GM19372 (cell line): ENCODE measurements at regions not wholly inside any gene's neighbourhood (a gene's known extent, or its start where the extent isn't known, plus 50 kb on each side); places are given as distances from the start of the nearest gene placed in this dataset.
"Not testable (repeated sequence)": the region's sequence is repeated elsewhere in the genome, so short reads cannot be mapped to it uniquely, and the experiment has no call there.

Source experiments
- ATAC-seq: cut with Tn5 transposase; IDR thresholded peaks from one replicate; pipeline ENCODE4 v1.9.1; 2021; ENCODE audit warnings: mild to moderate bottlenecking, low read depth, moderate library complexity; ENCODE audit not compliant: unreplicated experiment

DNA sequence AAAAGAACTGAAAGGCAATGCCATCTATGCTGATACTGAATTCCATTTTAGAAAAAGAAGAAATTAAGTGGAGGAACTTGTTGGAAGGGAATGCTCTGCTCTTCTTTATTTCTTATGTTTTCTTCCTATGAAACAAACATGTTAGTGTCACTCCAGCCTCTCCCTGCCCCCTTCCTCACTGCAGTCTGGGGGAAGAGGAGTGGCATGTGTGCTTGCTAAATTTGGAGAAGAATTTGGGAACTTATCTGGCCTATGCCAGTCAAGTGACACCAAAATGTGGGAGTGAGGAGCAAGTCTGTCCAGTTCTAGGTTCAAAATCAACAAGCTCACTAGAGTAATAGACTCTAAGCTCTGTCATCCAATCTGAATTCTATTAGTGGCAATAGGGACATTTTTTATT is 214.6 kb downstream of the RBM26 start:
- ATAC-seq = no peak

DNA sequence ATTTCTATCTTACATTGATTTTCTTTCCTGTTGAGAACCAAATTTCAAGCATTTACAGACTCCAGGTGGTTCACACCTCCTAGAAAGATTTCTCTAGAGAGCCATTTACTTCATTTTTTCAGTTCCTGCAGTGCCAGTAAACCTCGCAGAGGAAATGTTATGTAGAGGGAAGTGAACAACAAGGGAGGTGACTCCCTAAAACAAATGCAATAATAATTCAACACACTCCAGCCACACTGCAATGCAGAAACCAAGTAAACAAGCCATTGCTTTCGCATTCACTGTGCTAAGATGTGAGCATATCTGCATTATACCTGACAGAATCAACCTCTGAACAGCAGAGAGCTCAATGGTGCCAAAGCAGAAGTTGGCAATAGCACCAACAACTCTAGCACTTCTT is 215.1 kb downstream of the RBM26 start:
- ATAC-seq = peak; percentile 21

DNA sequence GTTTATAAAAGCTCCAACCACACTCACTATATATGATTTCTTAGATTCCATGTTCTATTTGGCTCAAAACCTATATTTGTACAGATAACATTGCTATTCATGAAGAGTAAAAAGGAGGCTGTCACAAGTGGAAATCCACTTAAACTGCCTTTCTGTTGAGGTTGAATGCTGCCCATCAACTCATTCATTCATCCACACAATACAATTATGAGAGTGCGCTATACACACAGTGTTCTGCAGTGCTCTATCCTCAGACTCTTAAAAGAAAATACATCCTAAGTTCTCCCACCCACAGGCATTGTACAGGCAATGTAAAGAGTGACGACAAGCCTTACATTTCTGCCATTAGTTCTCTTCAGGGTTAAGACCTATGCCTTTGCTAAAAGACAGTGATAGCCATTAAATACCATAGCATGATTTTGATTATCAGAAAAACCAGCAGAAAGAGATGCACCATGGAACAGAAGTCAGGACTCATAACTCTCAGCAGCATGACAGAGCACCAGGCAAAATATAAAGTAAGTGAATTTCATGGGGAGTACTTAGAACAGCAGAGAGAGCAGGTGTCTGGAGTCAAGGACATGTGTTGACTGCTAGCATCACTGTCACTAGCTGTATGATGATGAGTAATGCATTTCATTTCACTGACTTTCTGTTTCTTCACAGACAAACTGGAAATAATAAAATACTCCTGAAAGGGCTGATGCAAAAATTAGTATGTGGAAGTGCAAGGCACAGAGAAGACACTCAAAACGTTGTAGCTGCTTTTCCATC is 218.0 kb downstream of the RBM26 start:
- no peak for ATAC-seq

DNA sequence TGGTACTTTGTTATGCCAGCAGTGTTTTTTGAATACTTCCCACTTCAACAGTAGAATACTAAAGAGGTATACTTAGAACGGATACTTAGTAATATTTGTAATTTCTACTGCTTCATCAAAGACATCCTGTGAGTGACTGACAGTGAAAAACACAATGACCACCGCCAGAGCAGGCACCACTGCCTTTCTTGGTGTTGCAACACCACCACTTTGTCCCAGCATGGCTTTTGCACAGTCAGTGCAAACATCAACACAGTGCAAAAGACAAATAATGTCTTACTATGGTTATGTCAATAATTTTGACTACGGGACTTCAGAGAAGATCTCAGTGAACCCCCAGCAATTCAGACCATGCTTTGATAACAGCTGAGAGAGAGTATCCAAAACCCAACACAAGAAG is 220.5 kb downstream of the RBM26 start:
- ATAC-seq = no peak

DNA sequence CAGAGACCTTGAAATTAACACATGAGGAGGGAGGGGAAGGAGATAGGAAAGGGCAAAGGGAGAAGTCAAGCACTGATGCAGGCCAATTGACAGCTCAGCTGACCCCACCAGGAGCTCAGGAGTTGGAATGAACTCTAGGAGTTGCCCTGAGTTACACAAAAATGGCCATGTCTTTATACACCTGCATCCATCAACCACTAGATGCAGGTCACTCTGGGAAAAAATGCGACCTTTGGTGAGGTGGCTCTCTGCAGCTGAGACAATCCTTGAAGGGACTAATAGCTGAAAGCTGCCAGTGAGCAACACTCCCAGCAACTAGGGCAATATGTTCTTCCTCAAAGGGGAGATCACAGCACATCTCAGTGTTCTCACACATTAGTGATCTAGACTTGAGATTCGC is 222.8 kb downstream of the RBM26 start:
- ATAC-seq = no peak

DNA sequence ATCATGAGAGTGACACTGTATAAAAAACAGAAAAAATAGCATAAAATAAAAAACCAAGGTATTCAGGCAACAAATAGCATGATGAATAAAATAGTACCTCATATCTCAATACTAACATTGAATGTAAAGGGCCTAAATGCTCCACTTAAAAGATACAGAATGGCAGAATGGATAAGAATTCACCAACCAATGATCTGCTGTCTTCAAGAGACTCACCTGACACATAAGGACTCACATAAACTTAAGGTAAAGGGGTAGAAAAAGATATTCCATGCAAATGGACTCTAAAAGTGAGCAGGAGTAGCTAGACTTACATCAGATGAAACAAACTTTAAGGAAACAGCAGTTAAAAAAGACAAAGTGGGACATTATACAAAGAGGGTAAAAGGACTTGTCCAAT is 232.4 kb downstream of the RBM26 start:
- not testable (repeated sequence) for ATAC-seq

GRCh38 chr13:79172924-79173323 is 233.1 kb downstream of the RBM26 start:
- not testable (repeated sequence) for ATAC-seq

- ATAC-seq = no peak
Observed at GRCh38 chr13:79171141-79172061, 234.7 kb downstream of the RBM26 start.

DNA sequence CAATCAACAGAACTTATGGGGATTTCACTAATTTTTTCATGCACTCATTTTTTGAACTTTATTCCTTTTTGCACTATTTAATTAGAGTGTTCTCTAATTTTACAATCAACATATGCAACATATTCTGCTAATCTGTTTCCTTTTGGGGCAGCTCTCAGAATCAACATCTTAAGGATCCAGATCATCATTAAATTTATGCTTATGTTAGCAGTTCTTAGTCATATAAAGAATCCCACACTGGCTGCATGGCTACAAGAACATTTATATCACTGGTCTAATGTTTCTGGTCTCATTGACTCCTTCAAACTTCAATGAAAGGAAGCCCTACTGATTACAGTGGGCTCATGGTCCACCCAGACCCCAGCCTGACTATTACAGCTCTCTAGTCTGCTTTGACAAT is 245.2 kb downstream of the RBM26 start:
- no peak for ATAC-seq

DNA sequence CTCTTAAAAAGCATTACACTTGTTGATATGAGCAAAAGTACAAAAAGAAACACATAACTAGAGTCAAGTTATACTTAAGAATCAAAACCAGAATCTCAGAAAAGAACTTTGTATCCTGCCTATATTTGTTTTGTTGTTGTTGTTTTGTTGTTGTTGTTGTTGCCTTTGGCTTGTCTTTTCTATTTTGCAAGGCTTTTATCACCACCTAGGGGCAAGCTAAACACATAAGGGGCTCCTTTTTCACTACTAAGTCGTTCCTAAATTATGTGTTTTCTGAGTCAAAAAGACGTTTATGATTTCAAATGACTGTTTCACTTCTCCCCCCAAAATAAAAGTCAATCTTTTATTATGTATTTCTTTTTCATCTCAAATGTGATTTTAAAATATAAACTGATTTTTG is 250.2 kb downstream of the RBM26 start:
- ATAC-seq = no peak

- ATAC-seq = no peak
Observed at GRCh38 chr13:79149210-79149609, 256.8 kb downstream of the RBM26 start.

GRCh38 chr13:79141082-79141481 is 265.0 kb downstream of the RBM26 start:
- ATAC-seq = no peak

- ATAC-seq = no peak
Observed at GRCh38 chr13:79128158-79128557, 277.9 kb downstream of the RBM26 start.

DNA sequence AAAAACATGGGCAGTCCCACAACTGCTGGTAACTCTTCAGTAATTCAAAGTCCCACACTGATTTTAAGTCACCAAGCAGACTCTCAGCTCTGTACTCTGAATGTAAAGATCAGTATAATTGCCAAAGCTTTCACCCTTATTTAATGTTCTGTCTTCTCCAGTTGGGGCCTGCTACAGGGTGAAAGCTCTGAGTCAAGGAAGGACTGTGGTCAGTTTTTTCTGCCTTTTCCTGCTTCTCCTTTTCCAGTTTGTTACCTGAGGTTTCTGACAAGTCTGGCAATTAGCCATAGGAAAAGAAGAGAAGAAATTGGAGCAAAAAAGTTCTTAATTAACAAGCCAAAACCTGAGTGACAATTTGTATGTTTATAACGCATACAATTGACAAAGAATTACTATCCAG is 279.3 kb downstream of the RBM26 start:
- ATAC-seq = no peak

- no peak for ATAC-seq
Observed at GRCh38 chr13:79124183-79124582, 281.9 kb downstream of the RBM26 start.

- ATAC-seq = no peak
Observed at GRCh38 chr13:79121286-79121685, 284.8 kb downstream of the RBM26 start.

DNA sequence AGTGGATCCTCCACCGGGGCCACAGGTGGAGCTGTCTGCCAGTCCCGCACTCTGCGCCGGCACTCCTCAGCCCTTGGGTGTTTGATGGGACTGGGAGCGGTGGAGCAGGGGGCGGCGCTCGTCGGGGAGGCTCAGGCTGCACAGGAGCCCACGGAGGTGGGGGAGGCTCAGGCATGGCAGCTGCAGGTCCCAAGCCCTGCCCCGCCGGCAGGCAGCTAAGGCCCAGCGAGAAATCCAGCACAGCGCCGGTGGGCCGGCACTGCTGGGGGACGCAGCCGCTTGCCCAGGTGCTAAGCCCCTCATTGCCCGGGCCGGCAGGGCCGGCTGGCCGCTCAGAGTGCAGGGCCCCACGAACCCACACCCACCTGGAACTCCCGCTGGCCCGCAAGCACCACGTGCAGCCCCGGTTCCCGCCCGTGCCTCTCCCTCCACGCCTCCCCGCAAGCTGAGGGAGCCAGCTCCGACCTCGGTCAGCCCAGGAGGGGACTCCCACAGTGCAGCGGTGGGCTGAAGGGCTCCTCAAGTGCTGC is 286.4 kb downstream of the RBM26 start:
- no peak for ATAC-seq

DNA sequence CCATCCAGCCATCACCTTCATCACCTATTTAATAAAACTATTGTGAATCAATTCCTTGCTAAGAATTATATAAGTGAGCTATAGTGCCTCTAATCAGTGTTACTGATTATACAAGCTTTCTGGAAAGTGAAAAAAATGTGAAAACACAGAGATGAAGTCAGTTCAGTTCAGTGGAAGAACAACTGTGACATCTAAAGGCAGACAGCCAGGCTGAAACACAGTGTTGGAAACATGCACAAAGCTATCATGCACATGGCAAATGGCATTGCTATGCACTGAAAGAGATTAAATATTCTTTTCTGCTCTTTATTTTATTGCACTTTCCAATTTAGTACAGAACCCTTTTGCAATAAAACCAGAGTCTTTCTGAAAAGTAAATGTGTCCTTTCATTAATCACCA is 294.0 kb downstream of the RBM26 start:
- ATAC-seq = no peak

DNA sequence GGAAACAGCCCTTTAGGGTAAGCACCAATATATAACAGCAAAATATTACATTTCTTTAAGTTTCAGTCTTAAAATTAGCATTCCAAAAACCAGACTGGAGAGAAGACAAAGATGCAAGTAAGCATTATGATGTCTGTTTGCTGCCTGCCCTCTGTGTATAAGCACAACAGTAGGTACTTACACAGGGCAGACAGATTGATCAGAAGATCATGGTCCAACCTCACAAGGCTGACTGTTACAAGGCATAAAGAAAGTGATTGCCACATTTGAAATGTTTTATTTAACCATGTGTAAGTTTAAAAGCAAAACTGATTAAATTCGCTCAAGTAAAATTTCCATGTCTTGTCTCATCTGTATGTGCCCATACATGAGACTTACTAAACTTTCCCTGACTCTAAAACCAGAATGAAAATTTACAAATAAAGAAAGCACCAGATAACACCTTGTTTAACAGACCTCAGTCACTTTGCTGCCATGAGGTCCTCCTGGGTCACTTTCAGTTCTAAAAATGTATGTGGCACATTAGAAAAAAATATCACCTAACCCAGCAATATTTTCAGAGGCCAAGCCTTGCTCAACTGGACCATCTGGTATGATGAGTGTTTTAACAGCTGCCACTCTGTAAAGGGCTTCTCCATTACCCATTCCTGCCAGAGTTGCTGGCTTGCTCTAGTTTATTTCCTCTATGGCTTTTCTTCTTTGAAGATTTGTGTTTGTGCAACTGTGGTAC is 297.0 kb downstream of the RBM26 start:
- ATAC-seq = peak; percentile 82

DNA sequence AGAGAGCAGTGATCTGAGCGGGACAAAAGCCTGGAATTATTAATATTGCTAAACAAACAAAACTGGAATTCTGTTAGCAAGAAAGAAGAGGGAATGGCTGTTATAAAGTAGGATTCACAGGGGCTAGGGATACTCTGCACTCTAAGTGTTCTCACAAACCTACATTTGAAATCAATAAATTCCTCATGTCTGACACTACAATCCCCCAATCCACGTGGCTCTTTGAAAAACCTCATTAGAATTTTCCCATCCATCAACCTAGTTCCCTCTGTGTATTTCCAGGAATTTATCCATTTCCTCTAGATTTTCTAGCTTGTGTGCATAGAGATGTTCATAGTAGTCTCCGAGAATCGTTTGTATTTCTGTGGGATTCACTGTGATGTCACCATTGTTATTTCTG is 307.5 kb downstream of the RBM26 start:
- no peak for ATAC-seq

DNA sequence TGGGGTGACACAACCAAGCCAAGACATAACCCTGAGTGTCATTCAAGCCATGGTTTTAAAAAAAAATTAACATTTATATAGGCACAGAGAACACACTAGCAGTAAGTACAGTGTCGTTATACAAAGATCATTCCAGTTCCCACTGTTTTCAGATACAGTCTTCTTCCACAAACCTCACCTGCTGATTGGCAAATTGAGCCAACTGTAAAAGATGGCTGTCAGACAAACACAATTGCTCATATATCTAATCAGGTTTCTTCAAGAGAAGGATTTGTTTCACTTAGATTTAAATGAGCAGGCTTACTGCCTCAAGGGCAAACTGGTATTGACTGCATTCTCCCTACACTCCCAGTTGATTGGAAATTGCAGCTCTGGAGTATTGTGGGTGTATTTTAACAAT is 308.9 kb downstream of the RBM26 start:
- ATAC-seq = no peak
